ENCODE measurements at regions not wholly inside any gene's neighbourhood (a gene's known extent, or its start where the extent isn't known, plus 50 kb on each side); places are given as distances from the start of the nearest gene placed in this dataset.

- no peak for DNase-seq
Measured at GRCh38 chr10:128380946-128381345, 254.7 kb upstream of the MKI67 start.

GRCh38 chr10:128382225-128382624 is 256.0 kb upstream of the MKI67 start:
- peak; percentile 73 for DNase-seq

- no peak for DNase-seq
Measured at GRCh38 chr10:128384831-128385230, 258.6 kb upstream of the MKI67 start.

GRCh38 chr10:128386231-128386630 is 260.0 kb upstream of the MKI67 start:
- no peak for DNase-seq

GRCh38 chr10:128386816-128387604 is 260.8 kb upstream of the MKI67 start:
- DNase-seq: no peak

- peak; percentile 1 for DNase-seq
Measured at GRCh38 chr10:128390596-128390995, 264.4 kb upstream of the MKI67 start.

- no peak for DNase-seq
Measured at GRCh38 chr10:128393546-128393945, 267.3 kb upstream of the MKI67 start.

GRCh38 chr10:128398118-128398517 is 271.9 kb upstream of the MKI67 start:
- no peak for DNase-seq

GRCh38 chr10:128398999-128399398 is 272.8 kb upstream of the MKI67 start:
- no peak for DNase-seq

GRCh38 chr10:128400564-128400963 is 274.3 kb upstream of the MKI67 start:
- DNase-seq: peak; percentile 89

GRCh38 chr10:128405450-128405849 is 279.2 kb upstream of the MKI67 start:
- DNase-seq: no peak

- no peak for DNase-seq
Measured at GRCh38 chr10:128411643-128412042, 285.4 kb upstream of the MKI67 start.

GRCh38 chr10:128414568-128414967 is 288.3 kb upstream of the MKI67 start:
- DNase-seq: no peak

GRCh38 chr10:128416231-128416630 is 290.0 kb upstream of the MKI67 start:
- no peak for DNase-seq

GRCh38 chr10:128417826-128418225 is 291.6 kb upstream of the MKI67 start:
- no peak for DNase-seq

- no peak for DNase-seq
Measured at GRCh38 chr10:128418819-128419218, 292.6 kb upstream of the MKI67 start.

- DNase-seq: no peak
Measured at GRCh38 chr10:128419466-128420019, 293.3 kb upstream of the MKI67 start.

GRCh38 chr10:128420623-128421022 is 294.4 kb upstream of the MKI67 start:
- DNase-seq: no peak

GRCh38 chr10:128421371-128422160 is 295.3 kb upstream of the MKI67 start:
- no peak for DNase-seq

- no peak for DNase-seq
Measured at GRCh38 chr10:128422190-128422589, 296.0 kb upstream of the MKI67 start.

GRCh38 chr10:128422999-128423398 is 296.8 kb upstream of the MKI67 start:
- DNase-seq: no peak

GRCh38 chr10:128429321-128429720 is 303.1 kb upstream of the MKI67 start:
- DNase-seq: no peak

- DNase-seq: peak; percentile 47
Measured at GRCh38 chr10:128429835-128430513, 303.8 kb upstream of the MKI67 start.

Data from NCI-H1105 treated with DMSO at 0.1 percent for 48 hours (cell line).